H1 (cell line): ENCODE measurements at regions not wholly inside any gene's neighbourhood (a gene's known extent, or its start where the extent isn't known, plus 50 kb on each side); places are given as distances from the start of the nearest gene placed in this dataset.

Experiments used
- EZH2 ChIP-seq: fragments of 200-600 bp; sonication (generic); IDR thresholded peaks from 2 replicates; pipeline ENCODE4 v1.7.1; 2012; ENCODE audit warnings: low read depth, mild to moderate bottlenecking, moderate library complexity, low read length, inconsistent platforms; ENCODE audit not compliant: severe bottlenecking
- POLR2A ChIP-seq, 2 experiments: IDR thresholded peaks; 1 replicate in 1 of 2; 2 replicates in 1 of 2; pipeline ENCODE4 v1.6.1; 2011; ENCODE audit warnings: low read depth in 2 of 2, low read length in 2 of 2, mild to moderate bottlenecking in 2 of 2; ENCODE audit errors: control extremely low read depth in 1 of 2
- RAD21 ChIP-seq, 2 experiments: IDR thresholded peaks in 1 of 2; conservative IDR thresholded peaks in 1 of 2; 2 replicates each; pipeline ENCODE4 v1.6.1; 2011; ENCODE audit warnings: low read depth in 2 of 2, low read length in 2 of 2, improper control_type of control experiment in 1 of 2, inconsistent platforms in 1 of 2, mild to moderate bottlenecking in 1 of 2, moderate library complexity in 1 of 2
- TAF1 ChIP-seq: IDR thresholded peaks from 2 replicates; pipeline ENCODE4 v1.6.1; 2011; ENCODE audit warnings: mild to moderate bottlenecking, low read depth, low read length
- TF ChIP-seq, protein P1 (sequence below), 3 experiments: IDR thresholded peaks; 1 replicate in 2 of 3; 2 replicates in 1 of 3; pipeline versions ENCODE4 v1.5.1 to v1.6.1; 2011; ENCODE audit warnings: low read length in 3 of 3, mild to moderate bottlenecking in 3 of 3, inconsistent platforms in 2 of 3, low read depth in 1 of 3, moderate library complexity in 1 of 3; ENCODE audit not compliant: insufficient read depth in 1 of 3; ENCODE audit errors: control extremely low read depth in 1 of 3

DNA sequence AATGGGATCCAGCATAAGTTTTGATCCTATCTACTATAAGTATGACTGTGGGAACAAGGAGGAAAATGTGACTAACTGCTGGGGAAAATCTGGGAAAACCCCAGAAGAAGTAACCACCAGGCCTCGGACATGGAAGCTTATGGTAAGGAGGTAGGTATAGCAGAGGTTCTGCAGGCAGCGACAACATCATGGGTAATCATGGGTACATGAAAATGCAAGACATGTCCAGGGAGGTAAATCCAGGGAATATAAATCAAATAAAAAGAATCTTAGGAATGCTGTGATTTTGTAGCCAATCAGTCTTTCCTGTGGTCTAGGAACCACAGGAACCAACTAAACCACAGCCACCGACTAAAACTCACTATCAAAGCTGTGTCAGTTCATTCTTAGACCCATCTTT lies 168.3 kb upstream of the NPY start:
- TF ChIP-seq RAD21 (IDR thresholded peaks at IDR 0.05 in 1 of 2, conservative IDR thresholded peaks at IDR 0.05 in 1 of 2; ENCODE audit: low read depth in 2 of 2, low read length in 2 of 2) = no peak
- no peak for TF ChIP-seq POLR2A (IDR thresholded peaks at IDR 0.05; ENCODE audit: control extremely low read depth in 1 of 2, low read depth in 2 of 2, low read length in 2 of 2)
- no peak for TF ChIP-seq EZH2
- TF ChIP-seq, protein P1, sequence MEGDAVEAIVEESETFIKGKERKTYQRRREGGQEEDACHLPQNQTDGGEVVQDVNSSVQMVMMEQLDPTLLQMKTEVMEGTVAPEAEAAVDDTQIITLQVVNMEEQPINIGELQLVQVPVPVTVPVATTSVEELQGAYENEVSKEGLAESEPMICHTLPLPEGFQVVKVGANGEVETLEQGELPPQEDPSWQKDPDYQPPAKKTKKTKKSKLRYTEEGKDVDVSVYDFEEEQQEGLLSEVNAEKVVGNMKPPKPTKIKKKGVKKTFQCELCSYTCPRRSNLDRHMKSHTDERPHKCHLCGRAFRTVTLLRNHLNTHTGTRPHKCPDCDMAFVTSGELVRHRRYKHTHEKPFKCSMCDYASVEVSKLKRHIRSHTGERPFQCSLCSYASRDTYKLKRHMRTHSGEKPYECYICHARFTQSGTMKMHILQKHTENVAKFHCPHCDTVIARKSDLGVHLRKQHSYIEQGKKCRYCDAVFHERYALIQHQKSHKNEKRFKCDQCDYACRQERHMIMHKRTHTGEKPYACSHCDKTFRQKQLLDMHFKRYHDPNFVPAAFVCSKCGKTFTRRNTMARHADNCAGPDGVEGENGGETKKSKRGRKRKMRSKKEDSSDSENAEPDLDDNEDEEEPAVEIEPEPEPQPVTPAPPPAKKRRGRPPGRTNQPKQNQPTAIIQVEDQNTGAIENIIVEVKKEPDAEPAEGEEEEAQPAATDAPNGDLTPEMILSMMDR (IDR thresholded peaks at IDR 0.05; ENCODE audit: control extremely low read depth in 1 of 3, insufficient read depth in 1 of 3, low read depth in 1 of 3, low read length in 3 of 3) = no peak
- no peak for TF ChIP-seq TAF1
